Skeletal muscle cell (primary cell): ENCODE measurements at regions not wholly inside any gene's neighbourhood (a gene's known extent, or its start where the extent isn't known, plus 50 kb on each side); places are given as distances from the start of the nearest gene placed in this dataset.

Experiments used
- DNase-seq: peaks from one replicate; pipeline ENCODE4 v3.0.0-alpha.2; 2010; ENCODE audit warnings: low read depth
- H3K4me3 ChIP-seq: 2 replicates; pipeline ENCODE4 v1.5.1; 2011; ENCODE audit warnings: low read depth, mild to moderate bottlenecking, control low read depth, low read length, moderate library complexity

- DNase-seq, result peak; percentile 32
Observed at GRCh38 chr2:12950957-12951656, 234.4 kb downstream of the TRIB2 start.

DNA sequence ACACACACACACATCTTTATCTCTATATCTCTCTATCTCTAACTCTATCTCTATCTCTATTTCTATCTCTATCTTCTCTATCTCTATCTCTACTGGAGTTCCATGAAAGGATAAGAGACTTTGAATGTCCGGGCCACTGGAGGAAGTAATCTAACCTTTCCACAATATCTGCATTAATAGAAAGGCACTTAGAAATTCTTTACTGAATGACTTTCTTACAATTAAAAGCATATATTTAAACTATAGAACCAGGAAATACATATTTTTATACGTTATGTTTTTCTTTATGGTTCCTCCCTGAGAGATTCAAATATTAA, 234.9 kb downstream of the TRIB2 start:
- H3K4me3 ChIP-seq, result no peak overlapping the region

More at GRCh38 chr2:12950957-12951656, 234.4 kb downstream of the TRIB2 start:
- no peak overlapping the region for H3K4me3 ChIP-seq

GRCh38 chr2:12953596-12953995, 236.9 kb downstream of the TRIB2 start:
- H3K4me3 ChIP-seq, result no peak overlapping the region
- DNase-seq, result no peak

More for the DNA sequence above, 234.9 kb downstream of the TRIB2 start:
- no peak for DNase-seq

- H3K4me3 ChIP-seq, result no peak overlapping the region
- DNase-seq, result no peak
Observed at GRCh38 chr2:12955864-12956263, 239.1 kb downstream of the TRIB2 start.

DNA sequence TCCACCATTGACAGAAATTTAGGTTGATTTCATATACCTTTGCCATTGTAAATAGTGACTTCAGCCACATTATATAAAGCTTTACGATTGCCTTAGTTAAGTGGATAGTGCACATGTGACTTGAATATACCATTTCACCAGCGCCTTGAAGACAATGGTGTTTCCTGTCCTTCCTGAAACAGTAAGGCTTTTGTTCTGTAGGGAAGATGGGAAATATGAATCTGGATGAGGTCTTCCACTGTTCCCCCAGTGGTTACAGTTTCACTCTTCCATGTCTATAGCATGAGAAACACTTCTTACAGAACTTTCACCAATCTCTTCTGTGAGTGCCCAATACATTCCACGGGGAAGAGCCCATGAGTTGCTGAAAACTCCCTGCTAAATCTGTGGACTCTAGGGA, 240.5 kb downstream of the TRIB2 start:
- DNase-seq, result no peak
- no peak overlapping the region for H3K4me3 ChIP-seq

DNA sequence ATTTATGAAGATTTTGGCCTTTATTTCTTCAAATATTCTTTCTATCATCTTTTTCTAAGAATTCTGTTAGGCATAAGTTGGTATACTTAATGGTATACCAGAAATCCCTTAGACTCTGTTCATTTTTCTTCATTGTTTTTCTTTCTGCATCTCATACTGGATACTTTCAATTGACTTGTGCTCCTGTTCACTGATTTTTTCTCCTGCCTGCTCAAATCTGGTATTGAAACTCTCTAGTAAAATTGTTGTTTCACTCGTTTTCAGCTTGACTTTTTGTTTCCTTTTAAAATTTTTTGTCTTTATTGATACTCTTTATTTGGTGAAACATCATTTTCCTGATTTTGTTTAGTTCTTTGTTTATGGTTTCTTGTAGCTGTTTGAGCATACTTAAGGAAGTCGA, 243.2 kb downstream of the TRIB2 start:
- DNase-seq, result no peak
- no peak overlapping the region for H3K4me3 ChIP-seq

DNA sequence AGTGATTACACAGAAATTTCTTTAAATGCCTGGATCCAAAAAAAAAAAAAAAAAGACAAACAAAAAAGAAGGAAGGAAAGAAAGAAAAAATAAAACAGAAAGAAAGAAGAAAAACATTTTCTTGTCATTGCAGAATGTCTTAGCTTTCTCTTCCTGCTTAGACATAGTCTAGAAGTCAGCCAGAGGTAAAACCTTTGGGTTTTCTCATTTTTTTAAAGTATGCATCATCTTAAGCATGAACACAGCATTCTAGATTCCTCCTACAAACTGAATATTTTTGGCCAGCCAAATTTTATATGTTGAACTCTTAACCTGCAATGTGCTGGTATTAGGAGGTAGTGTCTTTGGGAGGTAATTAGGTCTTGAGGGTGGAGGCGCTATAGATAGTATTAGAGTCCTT, 243.9 kb downstream of the TRIB2 start:
- no peak for DNase-seq
- H3K4me3 ChIP-seq, result no peak overlapping the region

DNA sequence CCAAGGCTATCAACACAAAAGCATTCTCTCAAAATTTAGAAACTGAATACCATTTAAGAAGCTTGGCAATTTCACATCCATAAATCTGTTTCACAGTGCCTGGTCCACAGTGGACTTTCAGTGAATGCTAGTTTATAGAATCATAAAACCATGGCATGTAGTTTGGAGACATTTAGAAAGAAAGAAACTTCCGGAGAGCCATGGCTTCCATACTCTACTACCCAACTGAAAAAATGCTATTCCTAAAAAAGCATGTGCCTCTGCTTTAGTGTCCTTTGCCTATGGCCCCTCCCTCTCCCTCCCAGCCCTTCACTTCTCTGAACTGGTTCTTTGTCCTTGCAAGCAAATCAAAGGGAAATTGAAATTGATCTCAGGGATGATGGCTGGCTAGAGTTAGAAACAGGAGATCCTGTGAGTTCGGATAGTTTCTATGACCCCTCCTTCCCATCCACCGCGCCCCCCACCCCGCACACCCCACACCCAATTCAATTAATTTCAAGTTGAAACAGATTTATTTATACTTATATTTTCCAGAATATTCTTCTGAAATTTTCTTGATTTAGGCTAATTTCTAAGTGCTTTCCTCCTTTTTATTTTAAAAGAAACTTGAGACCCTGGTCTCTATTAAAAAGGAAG, 248.3 kb downstream of the TRIB2 start:
- no peak overlapping the region for H3K4me3 ChIP-seq
- DNase-seq, result no peak

GRCh38 chr2:12965540-12966269, 249.0 kb downstream of the TRIB2 start:
- peak; percentile 41 for DNase-seq
- H3K4me3 ChIP-seq, result no peak overlapping the region

- no peak for DNase-seq
- no peak overlapping the region for H3K4me3 ChIP-seq
Observed at GRCh38 chr2:12967804-12968203, 251.1 kb downstream of the TRIB2 start.

DNA sequence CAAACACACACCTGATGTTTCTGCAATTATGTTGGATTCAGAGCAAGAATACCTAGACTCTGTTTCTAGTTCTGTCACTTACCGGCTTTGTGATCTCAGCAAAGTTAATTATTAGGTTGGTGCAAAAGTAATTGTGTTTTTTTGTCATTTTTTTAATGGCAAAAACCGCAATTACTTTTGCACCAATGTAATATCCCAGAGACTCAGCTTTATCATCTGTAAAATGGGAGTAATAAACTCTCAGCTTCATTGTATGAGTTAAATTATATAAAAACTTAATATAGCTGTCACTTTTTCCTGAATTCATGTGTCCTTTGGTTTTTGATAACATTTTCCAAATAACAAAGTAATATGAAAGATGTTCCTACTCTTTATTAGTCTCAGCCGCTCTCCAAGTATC, 251.7 kb downstream of the TRIB2 start:
- no peak overlapping the region for H3K4me3 ChIP-seq
- no peak for DNase-seq

GRCh38 chr2:12970861-12971260, 254.1 kb downstream of the TRIB2 start:
- DNase-seq, result no peak
- no peak overlapping the region for H3K4me3 ChIP-seq

- DNase-seq, result no peak
- no peak overlapping the region for H3K4me3 ChIP-seq
Observed at GRCh38 chr2:12971581-12972365, 255.0 kb downstream of the TRIB2 start.

DNA sequence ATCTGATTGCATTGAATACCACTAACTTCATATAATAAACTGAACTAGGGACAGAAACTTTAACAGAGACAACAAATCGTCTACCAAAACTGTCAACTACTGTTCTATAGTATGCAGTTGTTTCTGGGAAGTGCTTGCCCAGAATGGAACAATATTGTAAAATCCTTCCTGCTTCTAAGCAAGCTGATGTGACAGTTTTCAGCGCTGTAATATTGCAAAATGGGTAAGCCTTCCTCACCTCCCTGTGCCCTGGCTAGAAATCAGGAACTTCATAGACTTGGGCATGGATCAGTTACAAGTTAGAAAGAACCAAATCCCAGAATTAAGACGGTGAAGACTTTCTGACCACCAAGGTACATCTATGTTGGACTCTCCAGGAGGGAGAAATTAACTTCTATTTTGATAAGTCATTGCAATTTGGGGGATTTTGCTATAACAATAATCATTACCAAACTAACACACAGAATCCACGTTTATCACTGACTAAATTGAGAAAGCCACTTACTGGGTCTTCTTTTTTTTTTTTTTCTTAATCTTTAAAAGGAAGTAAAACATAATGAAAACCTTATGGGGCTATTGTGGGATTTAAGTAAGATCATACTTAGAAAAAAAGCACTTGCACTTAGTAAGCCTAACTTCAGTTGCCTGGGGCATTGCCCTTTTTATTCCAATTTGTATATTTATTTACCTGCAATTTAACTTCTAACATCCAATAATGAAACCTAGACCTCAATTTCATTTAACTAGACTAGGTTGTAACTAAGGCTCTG, 261.5 kb downstream of the TRIB2 start:
- no peak for DNase-seq
- H3K4me3 ChIP-seq, result no peak overlapping the region

- no peak overlapping the region for H3K4me3 ChIP-seq
- no peak for DNase-seq
Observed at GRCh38 chr2:12979066-12979465, 262.3 kb downstream of the TRIB2 start.

DNA sequence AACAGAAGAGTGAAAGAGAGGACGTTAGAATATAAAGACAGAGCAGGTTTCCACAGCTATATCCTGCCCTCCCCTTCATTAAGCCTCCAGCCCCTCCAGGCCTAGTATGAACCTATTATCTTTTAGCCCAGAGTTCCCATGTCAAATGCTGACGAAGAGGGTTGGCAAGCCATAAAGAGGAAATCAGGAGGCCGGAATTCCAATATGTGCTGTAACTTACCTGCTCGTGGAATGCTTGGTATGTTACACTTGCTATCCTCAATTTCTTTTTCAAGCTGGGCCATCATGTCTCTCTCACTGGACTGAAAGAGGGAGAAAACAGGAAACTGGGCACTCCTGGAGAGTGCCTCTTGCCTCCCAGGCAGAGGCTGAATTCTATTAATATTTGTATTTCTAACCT, 264.1 kb downstream of the TRIB2 start:
- DNase-seq, result no peak

GRCh38 chr2:12982149-12982584, 265.4 kb downstream of the TRIB2 start:
- DNase-seq, result no peak

More for the DNA sequence above, 264.1 kb downstream of the TRIB2 start:
- no peak overlapping the region for H3K4me3 ChIP-seq

GRCh38 chr2:12987246-12987645, 270.5 kb downstream of the TRIB2 start:
- no peak for DNase-seq
- no peak overlapping the region for H3K4me3 ChIP-seq

More at GRCh38 chr2:12982149-12982584, 265.4 kb downstream of the TRIB2 start:
- no peak overlapping the region for H3K4me3 ChIP-seq

GRCh38 chr2:12988279-12988678, 271.5 kb downstream of the TRIB2 start:
- no peak overlapping the region for H3K4me3 ChIP-seq
- DNase-seq, result no peak
